OCI-LY7 (cell line): ENCODE measurements at regions not wholly inside any gene's neighbourhood (a gene's known extent, or its start where the extent isn't known, plus 50 kb on each side); places are given as distances from the start of the nearest gene placed in this dataset.
A peak's percentile ranks its signal among the peaks of the same experiment; 100 is the strongest.

Experiments used
- BruUV-seq: library from RNA; stranded (reverse); fragments of 400-500 nt; replicated peaks from 2 replicates; lab custom pipeline; 2021; lab: Mats Ljungman, UMichigan
- CTCF ChIA-PET: fragments of 300-600 bp; sonication (Branson Sonifier 250); formaldehyde crosslinking; loops from one replicate; lab custom pipeline; 2022; ENCODE audit warnings: antibody characterized with exemption; ENCODE audit not compliant: unreplicated experiment; lab: Charles Lee
- POLR2A ChIA-PET: fragments of 300-600 bp; sonication (Branson Sonifier 250); formaldehyde crosslinking; loops from one replicate; lab custom pipeline; 2022; ENCODE audit warnings: antibody characterized with exemption; lab: Charles Lee
- DNase-seq: peaks from one replicate; pipeline ENCODE4 v3.0.0-alpha.2; 2015; ENCODE audit warnings: low spot score
- H2AFZ ChIP-seq: fragments of 200-600 bp; sonication (generic), shearing (Covaris generic); 2 replicates; pipeline ENCODE4 v1.6.1; 2014; ENCODE audit warnings: mild to moderate bottlenecking, antibody characterized with exemption, low read length, moderate library complexity
- H3K27ac ChIP-seq: fragments of 200-600 bp; sonication (generic); 2 replicates; pipeline ENCODE4 v1.5.1; 2014; ENCODE audit warnings: mixed run types, low read depth, mild to moderate bottlenecking, moderate library complexity, low read length, inconsistent platforms; ENCODE audit not compliant: poor library complexity, severe bottlenecking
- H3K36me3 ChIP-seq: fragments of 200-600 bp; sonication (generic); 2 replicates; pipeline ENCODE4 v1.6.1; 2014; ENCODE audit warnings: mild to moderate bottlenecking, antibody characterized with exemption, low read length, moderate library complexity, mixed read lengths; ENCODE audit not compliant: insufficient read depth
- H3K4me1 ChIP-seq: fragments of 200-600 bp; sonication (generic); 2 replicates; pipeline ENCODE4 v1.5.1; 2014; ENCODE audit warnings: mild to moderate bottlenecking, low read length; ENCODE audit not compliant: insufficient read depth, poor library complexity, severe bottlenecking
- H3K4me2 ChIP-seq: fragments of 200-600 bp; sonication (generic); 2 replicates; pipeline ENCODE4 v1.6.1; 2014; ENCODE audit warnings: mild to moderate bottlenecking, low read length
- H3K4me3 ChIP-seq: fragments of 200-600 bp; sonication (generic); 2 replicates; pipeline ENCODE4 v1.5.1; 2014; ENCODE audit warnings: mild to moderate bottlenecking, low read depth, low read length; ENCODE audit not compliant: poor library complexity, severe bottlenecking
- H3K79me2 ChIP-seq: fragments of 200-600 bp; sonication (generic); 2 replicates; pipeline ENCODE4 v1.6.1; 2016; ENCODE audit warnings: low read depth, mild to moderate bottlenecking, low read length, moderate library complexity, mixed read lengths; ENCODE audit not compliant: insufficient read depth
- H3K9me2 ChIP-seq: fragments of 200-600 bp; sonication (generic); 2 replicates; pipeline ENCODE4 v1.6.1; 2016; ENCODE audit warnings: mild to moderate bottlenecking, low read length, mixed read lengths; ENCODE audit not compliant: insufficient read depth
- H3K9me3 ChIP-seq: fragments of 200-600 bp; sonication (generic); 2 replicates; pipeline ENCODE4 v1.6.1; 2014; ENCODE audit warnings: mild to moderate bottlenecking, mixed run types, low read length, mixed read lengths
- H4K20me1 ChIP-seq: fragments of 200-600 bp; sonication (generic); 2 replicates; pipeline ENCODE4 v1.6.1; 2014; ENCODE audit warnings: mild to moderate bottlenecking, antibody characterized with exemption, low read length, moderate library complexity, mixed read lengths; ENCODE audit not compliant: insufficient read depth
- CTCF ChIP-seq: fragments of 200-600 bp; sonication (generic); conservative IDR thresholded peaks from 2 replicates; pipeline ENCODE4 v1.5.1; 2014; ENCODE audit warnings: mild to moderate bottlenecking, antibody characterized with exemption, low read length, moderate library complexity, mixed read lengths
- EZH2phosphoT487 ChIP-seq: fragments of 200-600 bp; sonication (generic); IDR thresholded peaks from 2 replicates; pipeline ENCODE4 v1.6.1; 2018; ENCODE audit warnings: low read depth, borderline replicate concordance, mild to moderate bottlenecking, mixed run types, antibody characterized with exemption, low read length, moderate library complexity, mixed read lengths
- intact Hi-C: fragments of 100-400 bp; cut with micrococcal nuclease; formaldehyde crosslinking; loops from one replicate; pipeline ENCODE4 v1.10.0; 2022; ENCODE audit not compliant: unreplicated experiment

GRCh38 chr7:69436946-69437345, 161.3 kb upstream of the AUTS2 start:
- peaks cover 16% of the 10 kb centered on the region for H3K4me1 ChIP-seq
- ChIA-PET CTCF (no interaction called here), POLR2A (no interaction called here)
- H3K4me2 ChIP-seq: no peak overlapping the region
- no peak for DNase-seq
- no peaks in the 10 kb centered on the region for H3K79me2 ChIP-seq
- H3K9me2 ChIP-seq: no peaks in the 10 kb centered on the region
- no peak overlapping the region for H3K27ac ChIP-seq
- H3K4me3 ChIP-seq: no peak overlapping the region
- H3K36me3 ChIP-seq: no peaks in the 10 kb centered on the region; the same call in 1 of the 2 replicates
- intact Hi-C loops: no loop called here
- BruUV-seq: no TSS peak
- no peaks in the 10 kb centered on the region for H4K20me1 ChIP-seq
- no peak for TF ChIP-seq CTCF
- no peak for TF ChIP-seq EZH2phosphoT487
- peaks cover 16% of the 10 kb centered on the region; the same call in 1 of the 2 replicates for H3K9me3 ChIP-seq
- H2AFZ ChIP-seq: no peak overlapping the region

GRCh38 chr7:69438584-69439412, 159.5 kb upstream of the AUTS2 start:
- H3K4me2 ChIP-seq: no peak overlapping the region
- no peak overlapping the region for H3K27ac ChIP-seq
- peaks cover 25% of the 10 kb centered on the region; the same call in 1 of the 2 replicates for H3K9me3 ChIP-seq
- DNase-seq: no peak
- no peaks in the 10 kb centered on the region for H3K79me2 ChIP-seq
- ChIA-PET POLR2A (interaction anchor here (0.6 to 0.7 kb wide), 2 partner anchors 62 to 315 kb away, joined by 3 read pairs; no protein-coding TSS in a partner anchor), CTCF (no interaction called here)
- TF ChIP-seq EZH2phosphoT487 (no peak), CTCF (no peak)
- no peak overlapping the region for H3K4me3 ChIP-seq
- peaks cover 20% of the 10 kb centered on the region for H3K4me1 ChIP-seq
- 0 out of 2 replicates have a peak overlapping the region, but pooled peaks have one; percentile 31 for H2AFZ ChIP-seq
- no peaks in the 10 kb centered on the region; the same call in 1 of the 2 replicates for H3K36me3 ChIP-seq
- no peaks in the 10 kb centered on the region for H4K20me1 ChIP-seq
- intact Hi-C loops: no loop called here
- no peaks in the 10 kb centered on the region for H3K9me2 ChIP-seq
- BruUV-seq: no TSS peak
